Mesendoderm (in vitro differentiated cells): ENCODE measurements at regions not wholly inside any gene's neighbourhood (a gene's known extent, or its start where the extent isn't known, plus 50 kb on each side); places are given as distances from the start of the nearest gene placed in this dataset.

Source experiments
- DNase-seq: peaks from one replicate; pipeline ENCODE4 v3.0.0; 2013
- H2AK5ac ChIP-seq: 2 replicates; pipeline ENCODE4 v1.6.1; 2013; ENCODE audit warnings: low read length, inconsistent platforms
- H2BK120ac ChIP-seq: 2 replicates; pipeline ENCODE4 v1.6.1; 2013; ENCODE audit warnings: low read depth, mild to moderate bottlenecking, low read length, moderate library complexity, mixed read lengths
- H2BK15ac ChIP-seq: replicated peaks from 2 replicates; pipeline ENCODE4 v1.6.1; 2013; ENCODE audit warnings: low read depth, mild to moderate bottlenecking, moderate library complexity
- H2BK5ac ChIP-seq: 2 replicates; pipeline ENCODE4 v1.6.1; 2013; ENCODE audit warnings: low read length, inconsistent platforms
- H3K18ac ChIP-seq: 2 replicates; pipeline ENCODE4 v1.6.1; 2013; ENCODE audit warnings: mild to moderate bottlenecking, low read length, mixed read lengths
- H3K23ac ChIP-seq: one replicate; pipeline ENCODE4 v1.6.1; 2013; ENCODE audit warnings: low read length
- H3K27ac ChIP-seq: 2 replicates; pipeline ENCODE4 v1.5.1; 2013; ENCODE audit warnings: low read depth, mild to moderate bottlenecking, inconsistent platforms, low read length, moderate library complexity
- H3K27me3 ChIP-seq: 2 replicates; pipeline ENCODE4 v1.6.1; 2013; ENCODE audit warnings: low read length, control low read depth, mild to moderate bottlenecking, inconsistent platforms; ENCODE audit not compliant: insufficient read depth, poor library complexity
- H3K36me3 ChIP-seq: 2 replicates; pipeline ENCODE4 v1.6.1; 2013; ENCODE audit warnings: low read length, inconsistent platforms; ENCODE audit not compliant: control insufficient read depth, insufficient read depth
- H3K4ac ChIP-seq: one replicate; pipeline ENCODE4 v1.6.1; 2013; ENCODE audit warnings: low read depth, mild to moderate bottlenecking, low read length, moderate library complexity
- H3K4me1 ChIP-seq: 2 replicates; pipeline ENCODE4 v1.6.1; 2013; ENCODE audit warnings: low read depth, low read length, inconsistent platforms; ENCODE audit not compliant: control insufficient read depth
- H3K4me2 ChIP-seq: 2 replicates; pipeline ENCODE4 v1.6.1; 2013; ENCODE audit warnings: low read length
- H3K4me3 ChIP-seq: 2 replicates; pipeline ENCODE4 v1.5.1; 2013; ENCODE audit warnings: mild to moderate bottlenecking, low read length
- H3K56ac ChIP-seq: one replicate; pipeline ENCODE4 v1.6.1; 2013; ENCODE audit warnings: low read length
- H3K79me1 ChIP-seq: 2 replicates; pipeline ENCODE4 v1.6.1; 2013; ENCODE audit warnings: low read length, inconsistent platforms
- H3K79me2 ChIP-seq: 2 replicates; pipeline ENCODE4 v1.6.1; 2013; ENCODE audit warnings: mild to moderate bottlenecking, low read length; ENCODE audit not compliant: control insufficient read depth, insufficient read depth
- H3K9ac ChIP-seq: 2 replicates; pipeline ENCODE4 v1.6.1; 2013; ENCODE audit warnings: low read length, inconsistent platforms
- H4K5ac ChIP-seq: one replicate; pipeline ENCODE4 v1.6.1; 2013; ENCODE audit warnings: low read length
- H4K8ac ChIP-seq: one replicate; pipeline ENCODE4 v1.6.1; 2013; ENCODE audit warnings: low read depth, mild to moderate bottlenecking, control low read depth, low read length, moderate library complexity
- WGBS: extraction: QIAGEN DNeasy Blood & Tissue Kit; methylation state at CpG from one replicate; pipeline ENCODE4 v1.1.7; 2013; ENCODE audit warnings: low lambda C conversion rate, missing lambda C conversion rate; ENCODE audit not compliant: insufficient coverage; ENCODE audit errors: extremely low coverage; 5-methylcytosine and 5-hydroxymethylcytosine counted together

DNA sequence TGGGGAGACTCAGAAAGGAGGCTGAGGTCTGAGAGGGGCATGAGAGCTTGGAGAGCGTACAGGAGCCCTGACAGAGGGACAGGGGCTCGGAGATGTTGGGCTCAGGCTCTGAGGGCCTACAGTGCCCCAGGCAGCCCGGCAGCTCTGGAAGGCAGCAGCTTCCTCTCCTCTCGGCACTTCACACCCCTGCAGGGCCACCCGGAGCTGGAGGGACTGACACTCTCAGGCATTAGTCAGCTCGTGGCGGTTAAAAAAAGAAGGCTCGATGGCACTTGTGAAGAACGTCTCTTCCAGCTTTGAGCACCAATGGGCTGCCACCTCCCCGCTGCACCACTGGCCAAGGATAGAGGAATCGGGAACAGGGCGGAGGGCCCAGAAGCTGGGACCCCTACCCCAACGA, 62.6 kb upstream of the SIRPA start:
- Histone ChIP-seq H3K9ac (peak overlapping the region; percentile 35), H3K56ac (peak overlapping the region; percentile 58), H3K27me3 (no peaks in the 10 kb centered on the region), H3K4me3 (no peak overlapping the region), H2BK120ac (no peak overlapping the region), H2BK5ac (no peak overlapping the region), H4K5ac (no peak overlapping the region), H2AK5ac (no peak overlapping the region), H3K4ac (no peak overlapping the region), H4K8ac (no peak overlapping the region), H3K4me2 (no peak overlapping the region), H3K27ac (no peak overlapping the region), H2BK15ac (no peak overlapping the region), H3K18ac (no peak overlapping the region), H3K79me1 (no peaks in the 10 kb centered on the region), H3K23ac (no peak overlapping the region), H3K79me2 (no peaks in the 10 kb centered on the region), H3K36me3 (no peaks in the 10 kb centered on the region), H3K4me1 (peaks cover 6% of the 10 kb centered on the region)
- peak; percentile 82 for DNase-seq
- no CpG with 5 or more reads among the region's 13 CpGs for WGBS

DNA sequence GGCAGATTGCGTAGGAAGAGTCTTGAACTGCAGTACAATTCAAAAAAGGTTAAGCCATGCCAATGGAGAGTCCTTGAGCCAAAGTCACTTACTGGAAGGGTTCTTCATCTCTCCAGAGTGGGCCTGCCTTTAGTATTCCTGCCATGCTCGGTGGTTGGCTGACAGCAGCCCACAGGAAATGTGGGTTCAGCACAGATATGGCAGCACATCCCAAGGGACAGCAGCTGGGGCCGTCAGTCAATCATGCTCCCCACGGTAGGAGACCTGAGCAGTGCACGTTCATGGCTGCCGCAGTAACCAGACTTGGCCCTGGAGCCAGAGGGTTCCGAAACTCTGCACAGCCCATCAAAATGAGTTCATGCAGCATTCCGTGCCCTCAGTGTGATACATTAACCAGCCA, 63.6 kb upstream of the SIRPA start:
- no peak overlapping the region for H2AK5ac ChIP-seq
- no peak overlapping the region for H3K23ac ChIP-seq
- H3K4me1 ChIP-seq, result peaks cover 6% of the 10 kb centered on the region
- H3K27me3 ChIP-seq, result no peaks in the 10 kb centered on the region
- no peak overlapping the region for H3K4me2 ChIP-seq
- H3K56ac ChIP-seq, result no peak overlapping the region
- H2BK120ac ChIP-seq, result no peak overlapping the region
- no peak overlapping the region for H3K4me3 ChIP-seq
- H4K8ac ChIP-seq, result no peak overlapping the region
- no peak overlapping the region for H3K18ac ChIP-seq
- no peaks in the 10 kb centered on the region for H3K79me2 ChIP-seq
- no peak overlapping the region for H2BK15ac ChIP-seq
- H4K5ac ChIP-seq, result no peak overlapping the region
- no peaks in the 10 kb centered on the region for H3K36me3 ChIP-seq
- no peaks in the 10 kb centered on the region for H3K79me1 ChIP-seq
- H3K27ac ChIP-seq, result no peak overlapping the region
- no peak overlapping the region for H2BK5ac ChIP-seq
- WGBS, result no CpG with 5 or more reads among the region's 8 CpGs
- DNase-seq, result no peak
- H3K4ac ChIP-seq, result no peak overlapping the region
- H3K9ac ChIP-seq, result no peak overlapping the region

- H3K4me2 ChIP-seq, result no peak overlapping the region
- H3K18ac ChIP-seq, result no peak overlapping the region
- no peak overlapping the region for H3K27ac ChIP-seq
- H2BK5ac ChIP-seq, result no peak overlapping the region
- no peak overlapping the region for H4K8ac ChIP-seq
- H2BK120ac ChIP-seq, result no peak overlapping the region
- no CpG with 5 or more reads among the region's 6 CpGs for WGBS
- no peak overlapping the region for H2AK5ac ChIP-seq
- no peaks in the 10 kb centered on the region for H3K79me1 ChIP-seq
- DNase-seq, result no peak
- H3K27me3 ChIP-seq, result no peaks in the 10 kb centered on the region
- H2BK15ac ChIP-seq, result no peak overlapping the region
- no peak overlapping the region for H4K5ac ChIP-seq
- H3K79me2 ChIP-seq, result no peaks in the 10 kb centered on the region
- no peak overlapping the region for H3K4ac ChIP-seq
- H3K4me1 ChIP-seq, result peaks cover 6% of the 10 kb centered on the region
- no peak overlapping the region for H3K23ac ChIP-seq
- no peak overlapping the region for H3K9ac ChIP-seq
- no peak overlapping the region for H3K4me3 ChIP-seq
- H3K36me3 ChIP-seq, result no peaks in the 10 kb centered on the region
- H3K56ac ChIP-seq, result no peak overlapping the region
Measured at GRCh38 chr20:1831096-1831495, 64.1 kb upstream of the SIRPA start.

DNA sequence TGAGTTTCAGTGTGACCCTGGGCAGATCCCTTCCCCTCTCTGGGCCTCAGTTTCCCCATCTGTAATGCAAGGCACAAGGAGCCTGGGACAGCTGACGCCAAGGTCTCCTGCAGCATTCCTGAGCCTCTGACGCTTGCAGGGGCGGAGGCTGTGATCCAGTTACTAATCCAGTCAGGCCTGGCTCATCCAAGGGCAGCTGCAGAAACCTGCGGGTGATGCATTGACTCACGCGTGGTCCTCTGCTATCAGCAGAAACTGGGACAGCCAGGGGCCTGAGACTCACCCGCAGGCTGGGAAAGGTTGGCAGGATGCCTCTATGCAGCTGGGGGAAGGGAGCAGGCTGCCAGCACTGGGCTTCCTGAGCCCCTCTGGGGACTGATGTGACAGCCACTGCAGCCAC, 65.0 kb upstream of the SIRPA start:
- Histone ChIP-seq H4K8ac (no peak overlapping the region), H3K4me1 (peaks cover 6% of the 10 kb centered on the region), H3K18ac (no peak overlapping the region), H2AK5ac (no peak overlapping the region), H3K4me2 (no peak overlapping the region), H3K27me3 (no peaks in the 10 kb centered on the region), H3K79me1 (no peaks in the 10 kb centered on the region), H3K4me3 (no peak overlapping the region), H4K5ac (no peak overlapping the region), H2BK120ac (no peak overlapping the region), H2BK15ac (no peak overlapping the region), H3K4ac (no peak overlapping the region), H3K27ac (no peak overlapping the region), H3K56ac (no peak overlapping the region), H3K9ac (no peak overlapping the region), H3K79me2 (no peaks in the 10 kb centered on the region), H3K36me3 (no peaks in the 10 kb centered on the region), H3K23ac (no peak overlapping the region), H2BK5ac (no peak overlapping the region)
- peak; percentile 45 for DNase-seq
- WGBS, result no CpG with 5 or more reads among the region's 7 CpGs

GRCh38 chr20:1829531-1829930, 65.7 kb upstream of the SIRPA start:
- no peak overlapping the region for H2BK120ac ChIP-seq
- no peak overlapping the region for H4K5ac ChIP-seq
- no peaks in the 10 kb centered on the region for H3K27me3 ChIP-seq
- H3K79me1 ChIP-seq, result no peaks in the 10 kb centered on the region
- H3K23ac ChIP-seq, result no peak overlapping the region
- H3K36me3 ChIP-seq, result no peaks in the 10 kb centered on the region
- DNase-seq, result no peak
- no peak overlapping the region for H3K4me2 ChIP-seq
- peaks cover 6% of the 10 kb centered on the region for H3K4me1 ChIP-seq
- WGBS, result no CpG with 5 or more reads among the region's 9 CpGs
- H3K18ac ChIP-seq, result no peak overlapping the region
- no peak overlapping the region for H2BK5ac ChIP-seq
- H4K8ac ChIP-seq, result no peak overlapping the region
- H3K4me3 ChIP-seq, result no peak overlapping the region
- no peak overlapping the region for H3K27ac ChIP-seq
- H2BK15ac ChIP-seq, result no peak overlapping the region
- no peak overlapping the region for H3K9ac ChIP-seq
- no peaks in the 10 kb centered on the region for H3K79me2 ChIP-seq
- H2AK5ac ChIP-seq, result no peak overlapping the region
- H3K56ac ChIP-seq, result no peak overlapping the region
- no peak overlapping the region for H3K4ac ChIP-seq

DNA sequence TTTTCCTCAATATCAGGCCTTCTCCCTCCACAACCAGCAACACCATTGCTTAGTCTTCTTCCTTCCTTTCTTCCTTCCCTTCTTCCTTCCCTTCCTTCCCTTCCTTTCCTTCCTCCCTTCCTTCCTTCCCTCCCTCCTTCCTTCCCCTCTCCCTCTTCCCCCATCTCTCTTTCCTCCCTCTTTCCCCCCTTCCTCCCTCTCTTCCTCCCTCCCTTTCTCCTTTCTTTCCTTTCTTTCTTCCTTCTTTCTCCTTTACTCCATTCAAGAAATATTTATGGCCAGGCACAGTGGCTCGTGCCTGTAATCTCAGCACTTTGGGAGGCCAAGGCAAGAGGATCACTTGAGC, 66.4 kb upstream of the SIRPA start:
- no peak overlapping the region for H3K56ac ChIP-seq
- H3K79me2 ChIP-seq, result no peaks in the 10 kb centered on the region
- H4K5ac ChIP-seq, result no peak overlapping the region
- no peaks in the 10 kb centered on the region for H3K27me3 ChIP-seq
- DNase-seq, result no peak
- H3K4me1 ChIP-seq, result peaks cover 6% of the 10 kb centered on the region
- no peak overlapping the region for H3K4me2 ChIP-seq
- no peaks in the 10 kb centered on the region for H3K36me3 ChIP-seq
- H4K8ac ChIP-seq, result no peak overlapping the region
- no peak overlapping the region for H3K18ac ChIP-seq
- H3K4me3 ChIP-seq, result no peak overlapping the region
- H3K9ac ChIP-seq, result no peak overlapping the region
- no peak overlapping the region for H3K4ac ChIP-seq
- no peak overlapping the region for H3K27ac ChIP-seq
- no peak overlapping the region for H2BK15ac ChIP-seq
- no peak overlapping the region for H2BK5ac ChIP-seq
- no peak overlapping the region for H2BK120ac ChIP-seq
- H2AK5ac ChIP-seq, result no peak overlapping the region
- H3K79me1 ChIP-seq, result no peaks in the 10 kb centered on the region
- WGBS, result no CpG with 5 or more reads among the region's 1 CpG
- H3K23ac ChIP-seq, result no peak overlapping the region
